Loucy (cell line): ENCODE measurements at regions not wholly inside any gene's neighbourhood (a gene's known extent, or its start where the extent isn't known, plus 50 kb on each side); places are given as distances from the start of the nearest gene placed in this dataset.

ENCODE experiments used
- CTCF ChIP-seq: fragments of 200-600 bp; sonication (generic); conservative IDR thresholded peaks from 2 replicates; pipeline ENCODE4 v1.5.1; 2014; ENCODE audit warnings: mild to moderate bottlenecking, antibody characterized with exemption, low read length
- EZH2phosphoT487 ChIP-seq: fragments of 200-600 bp; IDR thresholded peaks from 2 replicates; pipeline ENCODE4 v1.6.1; 2018; ENCODE audit warnings: antibody characterized with exemption, mild to moderate bottlenecking, moderate library complexity, borderline replicate concordance

GRCh38 chr7:35468606-35469005 lies 214.7 kb upstream of the TBX20 start:
- TF ChIP-seq CTCF: no peak
- TF ChIP-seq EZH2phosphoT487: no peak
